Fibroblast of skin of left quadriceps (primary cell): ENCODE measurements at regions not wholly inside any gene's neighbourhood (a gene's known extent, or its start where the extent isn't known, plus 50 kb on each side); places are given as distances from the start of the nearest gene placed in this dataset.
"Not testable (repeated sequence)": the region's sequence is repeated elsewhere in the genome, so short reads cannot be mapped to it uniquely, and the experiment has no call there.

Experiments
- DNase-seq, 2 experiments: peaks; one replicate each; pipeline ENCODE4 v3.0.0-alpha.2; 2013; ENCODE audit warnings: low read depth in 2 of 2

DNA sequence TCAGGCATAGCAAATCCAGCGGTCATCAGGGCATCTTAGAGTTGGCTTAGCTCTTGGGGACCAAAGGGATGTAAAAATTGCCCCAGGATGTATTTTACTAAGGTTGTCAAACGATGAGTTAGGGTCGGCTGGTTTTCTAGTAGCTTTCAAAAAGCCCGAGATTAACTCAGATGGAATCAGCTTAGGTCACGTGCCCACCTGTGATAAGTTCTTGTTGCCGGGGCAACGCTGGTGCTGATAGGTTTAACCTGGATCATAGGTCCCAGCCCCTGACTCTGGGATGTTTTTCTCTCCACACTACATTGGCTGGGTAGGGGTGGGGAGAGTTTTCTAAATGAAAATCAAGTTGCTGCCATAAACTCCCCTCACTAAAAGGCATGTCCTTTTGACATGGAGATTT lies 257.3 kb upstream of the SULF2 start:
- no peak for DNase-seq

DNA sequence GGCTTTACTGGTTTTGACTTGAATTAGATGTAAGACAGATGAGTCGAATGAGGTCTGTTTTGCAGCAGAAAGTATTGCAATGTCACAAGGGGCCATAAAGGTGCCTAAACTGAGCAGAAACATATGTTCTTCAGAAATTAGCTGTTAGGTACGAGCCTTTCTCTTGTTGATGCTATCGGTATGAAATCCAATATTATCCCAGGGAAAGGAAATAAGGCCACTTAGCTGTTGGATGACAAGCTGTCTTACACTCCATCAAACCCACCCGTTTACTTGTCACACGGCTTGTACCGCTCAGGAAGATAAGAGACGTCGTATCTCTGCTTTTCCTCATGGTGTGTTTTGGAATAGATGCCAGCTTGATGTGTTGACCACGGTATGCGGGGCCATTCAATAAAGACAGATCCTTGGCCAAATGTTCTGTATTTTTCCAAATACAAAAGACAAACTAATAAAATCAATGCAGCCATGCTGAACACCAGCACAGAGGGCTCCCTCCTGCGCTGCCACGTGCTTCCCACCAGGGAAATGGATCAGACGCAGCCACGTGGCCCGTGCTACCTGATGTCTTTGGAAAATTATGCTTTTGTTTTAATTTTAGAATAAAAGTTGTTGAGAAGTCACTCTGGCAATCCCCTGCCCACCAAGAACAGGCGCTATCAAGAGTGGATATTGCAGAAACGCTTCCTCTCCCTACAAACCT lies 255.9 kb upstream of the SULF2 start:
- DNase-seq: no peak

DNA sequence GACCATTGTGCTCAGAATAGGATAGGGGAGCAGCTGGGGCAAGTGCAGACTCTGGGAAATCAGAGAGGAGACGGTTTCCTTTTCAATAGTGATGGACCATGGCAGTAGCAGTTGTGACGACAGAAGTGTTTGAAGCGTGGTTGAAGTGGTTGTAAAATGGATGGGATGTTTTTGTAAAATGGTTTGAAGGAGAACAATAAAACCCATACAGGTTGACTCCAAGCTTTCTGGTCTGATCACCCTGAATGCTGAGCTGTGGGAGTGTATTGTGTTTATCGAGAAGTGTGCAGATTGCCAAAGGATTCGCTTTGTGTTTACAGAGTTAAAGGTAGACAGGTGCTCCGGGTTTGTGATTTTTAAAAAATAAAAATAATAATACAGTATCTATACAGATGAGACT lies 255.2 kb upstream of the SULF2 start:
- DNase-seq: no peak

DNA sequence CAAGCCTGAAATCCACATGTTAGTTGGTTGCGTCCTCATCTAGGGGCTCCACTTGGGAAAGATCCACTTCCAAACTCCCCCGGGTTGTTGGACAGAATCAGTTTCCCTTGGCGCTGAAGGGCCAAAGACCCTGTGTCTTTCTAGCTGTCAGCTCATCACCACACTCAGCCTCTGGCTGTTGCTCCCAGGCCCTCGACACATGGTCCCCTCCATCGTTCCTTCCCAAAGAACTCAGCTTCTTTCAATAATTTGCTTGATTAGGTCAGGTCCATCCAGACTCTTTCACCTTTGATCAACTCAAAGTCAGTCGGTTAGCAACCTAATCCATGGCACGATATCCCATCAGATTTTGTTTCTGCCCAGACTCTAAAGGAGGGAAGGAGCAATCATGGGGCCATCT lies 254.8 kb upstream of the SULF2 start:
- DNase-seq: no peak

DNA sequence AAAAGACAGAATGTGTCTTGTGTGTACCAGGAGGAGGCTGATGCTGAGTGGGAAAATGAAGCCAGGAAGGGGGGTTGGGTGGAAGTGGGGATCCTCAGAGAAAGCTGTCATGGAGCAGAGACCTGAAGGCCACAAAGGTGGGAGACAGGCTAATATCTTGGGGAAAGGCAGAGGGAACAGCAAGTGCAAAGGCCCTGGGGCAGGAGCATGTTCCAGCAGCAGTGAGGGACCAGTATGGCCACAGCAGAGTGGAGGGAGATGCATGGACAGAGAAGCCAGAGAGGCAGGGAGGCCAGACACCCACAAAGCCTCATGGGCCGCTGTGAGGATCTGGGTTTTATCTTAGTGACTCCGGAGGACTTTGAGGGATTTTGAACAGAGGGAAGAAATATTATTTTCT lies 254.2 kb upstream of the SULF2 start:
- DNase-seq: no peak

DNA sequence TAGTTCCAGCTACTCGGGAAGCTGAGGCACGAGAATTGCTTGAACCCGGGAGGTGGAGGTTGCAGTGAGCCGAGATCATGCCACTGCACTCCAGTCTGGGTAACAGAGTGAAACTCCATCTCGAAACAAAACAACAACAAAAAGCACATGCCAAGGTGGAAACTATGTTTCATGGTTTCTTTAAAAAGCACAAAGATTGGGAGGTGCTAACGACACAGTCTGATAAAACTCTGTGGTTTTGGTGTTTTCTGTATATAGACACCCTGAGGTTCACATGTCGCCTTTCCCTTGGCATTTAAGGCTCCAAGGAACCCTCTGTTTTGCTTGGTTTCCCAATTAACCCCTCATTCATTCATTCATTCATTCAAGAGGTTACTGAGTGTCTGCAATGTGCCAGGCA lies 253.4 kb upstream of the SULF2 start:
- no peak for DNase-seq

DNA sequence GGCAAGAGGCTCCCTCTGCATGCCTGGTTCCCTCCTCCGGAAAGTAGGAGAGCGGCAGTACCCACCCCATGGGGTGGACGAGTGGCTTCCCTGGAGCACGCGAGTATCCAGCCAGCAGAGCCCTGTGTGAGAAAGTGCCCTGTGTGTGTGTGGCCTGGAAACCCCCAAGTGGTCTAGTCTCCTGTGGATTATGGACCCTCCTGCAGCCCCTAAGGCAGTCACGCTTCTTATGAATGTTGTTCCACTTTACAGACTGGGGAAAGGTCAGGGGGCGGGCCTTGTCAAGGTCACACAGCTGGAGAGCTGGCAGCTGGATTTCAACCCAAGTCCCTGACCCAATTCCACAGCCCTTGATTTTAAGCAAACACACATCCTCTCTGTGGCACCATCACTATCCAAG lies 252.5 kb upstream of the SULF2 start:
- DNase-seq: not testable (repeated sequence)

DNA sequence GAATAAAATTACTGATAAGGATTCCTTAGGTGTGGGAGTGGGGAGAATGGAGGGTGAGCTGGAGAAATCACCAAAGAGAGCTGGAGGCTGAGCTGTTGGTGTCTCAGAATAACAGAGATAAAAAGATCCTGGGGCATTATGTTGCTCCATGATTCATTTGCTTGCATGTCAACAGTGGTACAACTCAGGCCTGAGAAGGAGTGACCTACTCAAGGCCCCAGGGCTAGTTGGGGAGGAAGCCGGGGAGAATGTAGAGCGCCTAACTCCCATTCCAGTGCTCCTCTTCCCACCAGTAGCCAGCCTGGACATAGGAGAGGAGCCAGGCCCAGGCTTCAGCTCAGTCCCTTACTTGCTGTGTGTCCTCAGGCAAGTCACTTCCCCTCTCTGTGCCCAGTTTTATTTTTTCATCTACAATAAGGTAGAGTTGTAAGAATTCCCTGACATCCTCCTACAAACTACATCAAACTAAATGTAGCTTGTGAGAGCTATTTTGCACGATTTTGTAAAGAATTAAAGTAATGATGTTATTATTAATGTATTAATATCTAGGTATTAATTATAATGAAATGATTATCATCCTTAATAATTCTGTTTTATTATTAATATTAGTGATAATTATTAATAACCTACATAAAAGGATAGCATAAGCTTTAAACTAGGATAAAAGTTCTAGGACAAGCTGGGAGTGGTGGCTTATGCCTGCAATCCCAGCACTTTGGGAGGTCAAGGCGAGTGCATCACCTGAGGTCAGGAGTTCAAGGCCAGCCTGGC lies 250.9 kb upstream of the SULF2 start:
- DNase-seq: no peak

DNA sequence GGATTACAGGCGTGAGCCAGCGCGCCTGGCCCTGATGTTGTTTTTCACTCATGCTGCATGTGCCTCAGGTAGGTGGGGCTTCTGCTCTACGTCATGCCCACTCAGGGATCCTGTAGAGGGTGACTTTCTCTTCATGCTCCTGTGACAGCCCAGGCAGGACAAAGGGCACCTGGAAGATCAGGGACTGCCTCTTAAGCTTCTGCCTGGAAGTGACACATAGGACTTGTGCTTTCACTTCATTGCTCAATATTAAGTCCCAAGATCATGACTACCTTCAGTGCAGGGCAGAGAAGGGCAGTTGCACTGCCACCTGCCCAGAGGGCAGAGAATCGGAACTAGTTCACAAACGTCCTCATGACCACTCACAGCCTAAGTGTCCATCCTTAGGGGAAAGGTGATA lies 249.5 kb upstream of the SULF2 start:
- no peak for DNase-seq

DNA sequence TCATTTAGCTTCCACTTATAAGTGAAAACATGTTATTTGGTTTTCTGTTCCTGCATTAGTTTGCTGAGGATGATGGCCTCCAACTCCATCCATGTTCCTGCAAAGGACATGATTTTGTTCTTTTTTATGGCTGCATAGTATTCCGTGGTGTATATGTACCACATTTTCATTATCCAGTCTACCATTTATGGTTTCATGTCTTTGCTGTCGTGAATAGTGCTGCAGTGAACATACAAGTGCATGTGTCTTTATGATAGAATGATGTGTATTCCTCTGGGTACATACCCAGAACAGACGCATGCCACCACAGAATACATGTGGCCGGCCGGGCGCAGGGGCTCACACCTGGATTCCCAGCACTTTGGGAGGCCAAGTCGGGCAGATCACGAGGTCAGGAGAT lies 247.7 kb upstream of the SULF2 start:
- not testable (repeated sequence) for DNase-seq

DNA sequence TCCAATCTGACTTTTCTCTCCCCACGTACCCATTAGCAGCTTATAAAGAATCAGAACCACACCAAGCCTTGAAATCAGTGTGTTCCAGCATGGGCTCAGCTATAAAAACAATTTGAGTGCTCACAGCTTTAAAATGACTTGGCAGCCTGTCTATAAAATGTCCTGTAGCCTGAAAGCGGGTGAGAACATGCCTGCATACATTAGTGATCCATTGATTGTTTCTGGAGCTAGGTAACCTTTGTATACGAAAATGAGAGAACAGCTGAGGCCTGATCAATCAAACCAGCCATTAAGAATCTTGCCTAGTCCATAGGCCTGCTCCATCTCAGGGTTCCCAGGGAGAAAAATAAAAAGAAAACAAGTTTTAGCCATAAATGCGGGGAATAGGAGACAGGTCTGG lies 245.8 kb upstream of the SULF2 start:
- no peak for DNase-seq

DNA sequence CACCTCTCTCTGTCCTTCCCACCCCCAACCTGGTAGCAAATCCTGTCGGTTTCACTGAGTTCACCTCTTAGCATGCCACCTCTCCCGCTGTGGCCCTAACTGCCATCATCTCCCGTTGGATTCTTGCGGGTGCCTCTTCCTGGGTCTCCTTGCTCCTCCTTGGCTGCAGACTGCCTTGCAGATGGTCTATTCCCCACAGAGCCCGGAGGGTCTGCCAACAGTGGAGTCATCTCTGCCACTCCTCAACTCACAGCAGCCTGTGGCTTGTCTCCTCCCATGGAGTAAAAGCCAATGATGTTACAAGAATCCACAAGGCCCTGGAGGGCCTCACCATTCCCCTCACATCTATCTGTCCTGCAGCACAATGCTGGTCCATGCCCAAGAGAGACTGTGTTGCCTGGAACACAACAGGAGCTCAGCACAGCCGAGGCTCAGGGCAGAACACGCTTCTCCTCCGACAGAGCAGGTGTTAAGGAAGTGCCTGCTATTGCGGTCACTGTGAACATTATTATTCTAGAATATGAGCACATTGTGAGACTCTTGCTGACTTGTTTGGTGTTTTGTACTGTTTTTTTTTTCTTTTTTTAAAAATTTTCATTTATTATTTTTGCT lies 241.8 kb upstream of the SULF2 start:
- no peak for DNase-seq

DNA sequence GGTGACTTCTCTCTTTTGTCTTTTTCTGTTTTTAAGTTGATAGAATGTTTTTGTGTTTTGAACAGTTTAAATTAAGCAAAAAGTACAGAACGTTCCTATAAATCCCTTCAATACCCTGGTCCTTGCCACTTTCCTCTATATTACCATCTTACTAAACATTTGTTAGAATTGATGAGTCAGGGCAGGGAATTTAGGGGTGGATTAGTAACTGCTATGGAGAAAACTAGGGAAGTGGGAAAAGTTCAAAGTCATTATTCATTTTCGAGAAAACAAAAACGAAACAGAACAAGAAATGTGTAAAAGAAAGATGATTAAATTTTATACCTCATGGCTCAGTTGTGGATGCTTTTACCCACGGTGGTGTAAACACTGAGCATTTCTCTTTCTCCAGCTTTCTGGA lies 240.4 kb upstream of the SULF2 start:
- DNase-seq: peak; percentile 61 to 66

DNA sequence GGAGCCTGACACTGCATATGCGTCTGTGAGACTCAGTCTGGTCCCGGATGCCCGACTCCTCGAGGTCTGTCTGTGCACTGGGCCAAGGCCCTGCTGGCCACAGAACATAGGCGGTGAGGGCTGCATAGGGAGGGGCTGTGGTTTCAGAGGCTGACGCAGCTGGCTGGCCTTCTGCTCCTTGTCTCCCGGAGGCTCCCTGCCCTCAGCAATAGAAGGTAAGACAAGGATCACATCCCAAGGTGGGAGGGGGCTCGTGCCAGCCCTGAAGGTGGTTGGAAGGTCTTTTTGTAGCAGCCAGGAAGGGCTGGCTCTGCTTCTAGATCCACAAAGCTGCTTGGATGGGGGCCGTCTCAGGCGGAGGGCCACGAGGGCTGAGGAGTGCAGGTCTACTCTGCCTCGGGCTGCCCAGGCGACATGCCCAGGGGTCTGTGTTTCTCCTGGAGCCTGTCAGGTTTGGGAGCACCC lies 239.8 kb upstream of the SULF2 start:
- peak; percentile 60 to 67 for DNase-seq

DNA sequence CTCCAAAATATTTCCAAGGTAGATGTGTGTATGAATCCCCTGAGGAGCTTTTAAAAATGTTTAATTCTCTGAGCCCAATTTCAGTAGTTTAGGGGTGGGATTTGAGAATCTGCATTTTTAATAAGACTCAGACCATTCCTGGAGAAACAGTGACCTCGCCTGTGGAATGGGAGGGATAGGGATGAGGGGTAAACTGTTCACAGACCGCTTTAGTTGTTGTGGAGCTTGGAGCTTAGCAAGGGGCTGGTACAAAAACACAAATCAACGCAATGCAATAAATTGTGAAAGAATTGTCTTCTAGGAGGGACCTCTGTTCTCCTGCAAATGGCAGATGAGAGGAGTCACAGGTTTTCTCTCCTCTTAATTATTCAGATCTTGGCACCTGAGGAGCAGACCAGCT lies 239.3 kb upstream of the SULF2 start:
- no peak for DNase-seq

DNA sequence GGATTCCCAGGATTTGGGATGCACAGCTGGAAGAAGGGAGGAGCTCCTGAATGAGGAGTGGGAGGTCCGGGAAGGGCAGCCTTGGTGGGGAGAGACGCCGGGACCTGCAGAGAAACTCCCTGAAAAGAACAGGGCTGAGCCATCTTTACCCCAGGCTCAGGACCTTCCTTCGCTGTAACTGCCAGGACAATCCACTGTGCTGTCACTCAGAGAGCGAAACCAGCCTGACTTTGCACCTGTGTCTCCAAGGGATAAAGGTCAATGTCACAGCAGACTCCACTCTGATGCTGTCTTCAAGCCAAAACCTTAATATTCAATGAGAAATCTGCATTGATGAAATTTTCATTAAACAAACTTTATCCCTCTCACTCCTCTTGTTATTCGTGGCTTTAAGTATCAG lies 235.4 kb upstream of the SULF2 start:
- DNase-seq: not testable (repeated sequence)

DNA sequence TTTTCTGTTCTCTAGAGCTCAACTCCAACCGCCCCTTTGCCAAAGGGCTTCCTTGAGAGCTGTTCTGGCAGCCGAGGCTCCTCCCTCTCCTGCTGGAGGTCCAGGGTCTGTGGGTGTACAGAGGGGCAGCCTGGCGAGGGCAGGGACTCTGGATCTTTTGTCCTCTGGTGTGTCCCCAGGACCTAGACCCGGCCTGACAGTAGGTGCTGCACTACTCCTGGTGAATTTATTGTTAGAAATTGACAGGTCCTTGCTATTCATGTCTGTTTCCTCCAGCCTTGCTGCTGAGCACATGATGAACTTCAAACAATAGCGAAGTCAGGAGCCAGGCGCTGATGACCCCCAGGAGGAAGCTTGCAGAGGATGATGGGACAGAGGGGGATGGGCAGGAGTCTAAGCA lies 234.7 kb upstream of the SULF2 start:
- no peak for DNase-seq

DNA sequence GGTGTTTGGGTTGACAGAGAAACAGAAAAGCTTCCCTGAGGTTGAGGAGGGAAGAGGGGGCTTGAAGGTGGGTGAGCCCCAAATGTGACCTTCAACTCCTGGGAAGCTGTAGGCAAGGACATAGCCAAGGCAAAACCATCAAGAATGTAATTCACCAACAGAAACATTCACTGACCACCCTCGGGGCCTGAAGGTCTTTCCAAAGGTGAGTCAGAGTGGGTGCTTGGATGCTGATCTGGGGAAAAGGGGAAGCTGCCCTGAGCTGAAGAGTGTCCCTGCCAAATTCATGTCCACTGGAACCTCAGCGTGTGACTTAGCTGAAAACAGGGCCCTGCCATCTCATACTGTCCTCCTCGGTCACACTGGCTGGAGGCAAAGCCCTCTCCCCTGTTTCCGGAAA lies 234.2 kb upstream of the SULF2 start:
- DNase-seq: no peak

DNA sequence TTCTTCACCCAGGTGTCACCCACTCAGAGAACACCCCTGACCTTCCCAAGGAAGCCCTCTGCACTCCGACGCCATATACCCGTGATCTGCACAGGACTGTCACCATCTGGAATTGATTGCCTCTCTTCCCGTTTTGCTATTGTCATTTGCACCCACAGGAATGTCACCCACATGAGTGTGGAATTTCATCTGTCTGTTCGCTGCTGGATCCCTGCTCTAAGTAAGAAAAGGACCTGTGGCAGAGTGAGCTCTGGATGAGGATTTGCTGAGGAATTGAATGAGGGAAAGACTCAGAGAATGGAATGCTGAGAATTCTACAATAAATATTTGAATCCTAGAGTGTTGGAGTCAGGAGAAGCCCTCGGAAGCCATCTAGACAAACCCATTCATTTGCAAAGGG lies 233.6 kb upstream of the SULF2 start:
- peak; percentile 83 for DNase-seq

DNA sequence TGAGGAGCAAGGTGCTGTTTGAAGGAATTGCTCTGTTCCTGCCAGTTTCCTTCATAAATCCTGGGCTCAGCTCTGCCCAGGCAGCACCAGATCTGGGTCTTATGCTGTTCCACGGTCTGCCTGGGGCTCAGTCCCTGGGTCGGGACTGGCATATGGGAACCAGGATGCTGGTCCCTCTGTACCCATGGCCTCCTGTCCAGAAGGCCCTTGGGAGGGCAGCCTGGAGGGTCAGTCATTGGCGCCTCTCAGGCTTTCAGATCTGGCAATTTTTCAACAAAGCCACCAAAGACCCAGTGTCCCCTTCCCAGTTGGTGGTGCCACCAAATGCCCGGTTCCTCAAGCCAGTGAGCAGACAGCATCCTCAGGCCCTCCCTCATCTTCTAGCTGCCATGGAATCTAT lies 232.7 kb upstream of the SULF2 start:
- no peak for DNase-seq

DNA sequence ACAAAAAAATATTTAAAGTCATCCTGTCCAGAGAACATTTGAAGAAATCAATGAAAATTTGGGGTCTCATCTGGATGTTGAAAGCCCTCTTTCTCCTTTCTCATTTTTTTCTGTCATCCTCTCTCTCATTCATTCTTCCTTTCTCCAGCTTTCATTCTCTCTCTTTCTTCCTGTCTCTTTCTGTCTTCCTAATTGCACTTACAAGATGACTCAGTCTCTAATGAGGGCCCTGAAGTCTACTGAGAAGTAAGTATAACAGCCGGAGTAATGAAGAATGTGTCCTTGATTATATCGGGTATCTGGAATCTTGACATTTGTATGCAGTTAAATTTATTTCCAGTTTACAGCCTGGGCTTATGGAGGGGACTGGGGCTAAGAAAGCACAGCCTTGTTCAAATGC lies 232.2 kb upstream of the SULF2 start:
- DNase-seq: peak; percentile 58 to 66

DNA sequence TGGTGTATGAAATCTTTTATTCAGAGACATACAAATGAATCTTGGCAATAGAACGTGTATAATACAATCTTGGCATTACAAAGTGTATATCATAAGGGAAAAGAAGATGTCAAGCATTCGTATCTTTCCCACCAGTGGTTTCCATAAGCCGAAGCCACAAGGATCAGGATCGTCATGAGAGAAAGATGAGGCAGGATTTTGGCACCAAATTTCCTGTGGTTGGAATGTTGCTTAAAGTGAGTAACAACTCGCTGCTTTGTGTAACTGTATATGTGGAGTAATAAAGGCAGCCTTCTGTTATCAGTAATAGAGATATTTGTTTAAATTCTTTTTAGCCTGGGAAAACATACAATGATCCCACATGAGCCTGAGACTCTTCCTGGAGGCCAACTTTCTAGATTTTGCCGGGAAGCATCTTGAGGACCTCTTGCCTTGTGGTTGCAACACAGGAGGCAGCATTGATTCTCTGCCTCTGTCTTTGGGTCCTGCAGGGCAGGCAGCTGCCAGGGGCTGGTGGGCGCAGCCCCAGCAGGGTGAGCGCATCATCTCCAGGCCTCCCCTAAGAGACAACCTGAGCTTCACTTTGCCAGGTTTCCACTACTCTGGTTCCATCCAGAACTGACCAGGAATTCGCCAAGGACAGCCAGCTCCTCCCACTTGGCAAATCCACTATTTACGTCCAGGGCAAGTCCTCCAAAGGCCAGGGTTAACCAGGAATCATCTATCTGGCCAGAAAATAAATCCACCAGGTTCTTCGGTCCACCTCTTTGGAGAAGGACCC lies 230.9 kb upstream of the SULF2 start:
- peak; percentile 100 for DNase-seq
